AG10803 (cell line): ENCODE measurements at regions not wholly inside any gene's neighbourhood (a gene's known extent, or its start where the extent isn't known, plus 50 kb on each side); places are given as distances from the start of the nearest gene placed in this dataset.

ENCODE experiments used
- DNase-seq: peaks from one replicate; pipeline ENCODE4 v3.0.0; 2010; ENCODE audit warnings: low read depth
- H3K4me3 ChIP-seq: 2 replicates; pipeline ENCODE4 v1.5.1; 2011; ENCODE audit warnings: mild to moderate bottlenecking, low read length, control low read depth
- CTCF ChIP-seq: conservative IDR thresholded peaks from 2 replicates; pipeline ENCODE4 v1.5.1; 2011; ENCODE audit warnings: mild to moderate bottlenecking, low read length, control low read depth, inconsistent platforms

GRCh38 chr14:79949906-79950305 is 261.4 kb downstream of the DIO2 start:
- no peak for TF ChIP-seq CTCF
- DNase-seq = no peak

GRCh38 chr14:79947440-79948054 is 263.8 kb downstream of the DIO2 start:
- TF ChIP-seq CTCF = no peak
- H3K4me3 ChIP-seq = no peak overlapping the region
- no peak for DNase-seq

More at GRCh38 chr14:79949906-79950305, 261.4 kb downstream of the DIO2 start:
- no peak overlapping the region for H3K4me3 ChIP-seq

- no peak overlapping the region for H3K4me3 ChIP-seq
- no peak for DNase-seq
- TF ChIP-seq CTCF = no peak
Measured at GRCh38 chr14:79939235-79939634, 272.1 kb downstream of the DIO2 start.

- TF ChIP-seq CTCF = no peak
- H3K4me3 ChIP-seq = no peak overlapping the region
- no peak for DNase-seq
Measured at GRCh38 chr14:79938185-79938584, 273.1 kb downstream of the DIO2 start.

GRCh38 chr14:79937433-79937832 is 273.9 kb downstream of the DIO2 start:
- no peak for DNase-seq
- TF ChIP-seq CTCF = no peak
- H3K4me3 ChIP-seq = no peak overlapping the region

- no peak for TF ChIP-seq CTCF
- no peak overlapping the region for H3K4me3 ChIP-seq
Measured at GRCh38 chr14:79924551-79924950, 286.8 kb downstream of the DIO2 start.

GRCh38 chr14:79920180-79920692 is 291.1 kb downstream of the DIO2 start:
- no peak for DNase-seq
- H3K4me3 ChIP-seq = no peak overlapping the region
- no peak for TF ChIP-seq CTCF

More at GRCh38 chr14:79924551-79924950, 286.8 kb downstream of the DIO2 start:
- DNase-seq = no peak
